ENCODE measurements at regions not wholly inside any gene's neighbourhood (a gene's known extent, or its start where the extent isn't known, plus 50 kb on each side); places are given as distances from the start of the nearest gene placed in this dataset.
A peak's percentile ranks its signal among the peaks of the same experiment; 100 is the strongest.
"Not testable (repeated sequence)": the region's sequence is repeated elsewhere in the genome, so short reads cannot be mapped to it uniquely, and the experiment has no call there.

GRCh38 chr22:21150863-21151262 lies 105.1 kb downstream of the LRRC74B start:
- 19 to 26% methylated on average over 7 of the region's 8 CpGs for WGBS, 2 experiments (ENCODE audit: low coverage in 1 of 2, low lambda C conversion rate in 2 of 2, missing lambda C conversion rate in 2 of 2)
- not testable (repeated sequence) for H4K20me1 ChIP-seq (ENCODE audit: insufficient read depth)

DNA sequence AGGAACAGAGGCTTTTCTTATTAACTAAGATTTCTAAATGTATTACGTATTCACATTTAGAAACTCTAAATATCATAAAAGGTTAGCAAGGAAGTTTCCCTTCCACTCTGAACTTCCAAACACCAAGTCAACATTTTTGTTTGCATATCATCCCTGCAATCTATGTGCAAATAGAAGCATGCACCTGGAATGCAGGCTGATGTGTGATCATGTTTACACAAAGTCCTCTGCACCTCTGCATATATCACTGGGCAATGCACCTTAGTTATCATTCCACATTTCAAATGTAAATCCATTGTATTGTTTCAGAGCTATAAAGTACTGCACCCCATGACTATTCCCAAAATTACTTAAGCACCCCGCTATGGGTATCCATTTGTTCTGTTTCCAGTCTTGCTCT lies 142.1 kb downstream of the LRRC74B start:
- H3K4me2 ChIP-seq (ENCODE audit: unreplicated experiment); H3K4me1 ChIP-seq (ENCODE audit: insufficient read depth); H2AFZ ChIP-seq; H3K4me3 ChIP-seq; H3K79me2 ChIP-seq (ENCODE audit: insufficient read depth); H4K20me1 ChIP-seq (ENCODE audit: insufficient read depth); in situ Hi-C loops (cut with MboI); H3K9me3 ChIP-seq (ENCODE audit: low read depth); H3K36me3 ChIP-seq (ENCODE audit: low read depth); H3K27me3 ChIP-seq (replicated peaks; ENCODE audit: insufficient read depth); H3K9ac ChIP-seq; H3K27ac ChIP-seq; H3K9me2 ChIP-seq (ENCODE audit: insufficient read depth); DNase-seq; H3F3A ChIP-seq (ENCODE audit: insufficient read depth): not testable (repeated sequence)
- WGBS, 2 experiments (ENCODE audit: low coverage in 1 of 2, low lambda C conversion rate in 2 of 2, missing lambda C conversion rate in 2 of 2), result 40 to 50% methylated on average over 1 of the region's 2 CpGs

More at GRCh38 chr22:21150863-21151262, 105.1 kb downstream of the LRRC74B start:
- H3K4me2 ChIP-seq (ENCODE audit: unreplicated experiment); H3K9me2 ChIP-seq (ENCODE audit: insufficient read depth); H2AFZ ChIP-seq; H3K4me3 ChIP-seq; H3K27ac ChIP-seq; DNase-seq; H3K27me3 ChIP-seq (replicated peaks; ENCODE audit: insufficient read depth); H3K79me2 ChIP-seq (ENCODE audit: insufficient read depth); H3F3A ChIP-seq (ENCODE audit: insufficient read depth); H3K9ac ChIP-seq; H3K36me3 ChIP-seq (ENCODE audit: low read depth); H3K4me1 ChIP-seq (ENCODE audit: insufficient read depth); in situ Hi-C loops (cut with MboI); H3K9me3 ChIP-seq (ENCODE audit: low read depth): not testable (repeated sequence)

- H3F3A ChIP-seq (ENCODE audit: insufficient read depth); H3K79me2 ChIP-seq (ENCODE audit: insufficient read depth); H3K9me2 ChIP-seq (ENCODE audit: insufficient read depth); H3K4me2 ChIP-seq (ENCODE audit: unreplicated experiment); H3K9ac ChIP-seq; H3K9me3 ChIP-seq (ENCODE audit: low read depth); H2AFZ ChIP-seq; H4K20me1 ChIP-seq (ENCODE audit: insufficient read depth); H3K36me3 ChIP-seq (ENCODE audit: low read depth); H3K27me3 ChIP-seq (replicated peaks; ENCODE audit: insufficient read depth); H3K4me3 ChIP-seq; H3K4me1 ChIP-seq (ENCODE audit: insufficient read depth); H3K27ac ChIP-seq; in situ Hi-C loops (cut with MboI): not testable (repeated sequence)
- 0% methylated on average over 2 to 3 of the region's 6 CpGs for WGBS, 2 experiments (ENCODE audit: low coverage in 1 of 2, low lambda C conversion rate in 2 of 2, missing lambda C conversion rate in 2 of 2)
- DNase-seq, result peak; percentile 0
Measured at GRCh38 chr22:21212054-21212453, 166.3 kb downstream of the LRRC74B start.

- H3K36me3 ChIP-seq (ENCODE audit: low read depth); H3K4me3 ChIP-seq; H3K4me2 ChIP-seq (ENCODE audit: unreplicated experiment); in situ Hi-C loops (cut with MboI); H3K27ac ChIP-seq; H3F3A ChIP-seq (ENCODE audit: insufficient read depth); H3K4me1 ChIP-seq (ENCODE audit: insufficient read depth); H3K9me2 ChIP-seq (ENCODE audit: insufficient read depth); H3K27me3 ChIP-seq (replicated peaks; ENCODE audit: insufficient read depth); H3K79me2 ChIP-seq (ENCODE audit: insufficient read depth); H3K9ac ChIP-seq; H3K9me3 ChIP-seq (ENCODE audit: low read depth); H4K20me1 ChIP-seq (ENCODE audit: insufficient read depth); H2AFZ ChIP-seq: not testable (repeated sequence)
- WGBS, 2 experiments (ENCODE audit: low coverage in 1 of 2, low lambda C conversion rate in 2 of 2, missing lambda C conversion rate in 2 of 2), result 62 to 70% methylated on average over 12 to 14 of the region's 24 CpGs
- peak; percentile 24 for DNase-seq
Measured at GRCh38 chr22:21215973-21216731, 167.4 kb upstream of the RIMBP3B start.

DNA sequence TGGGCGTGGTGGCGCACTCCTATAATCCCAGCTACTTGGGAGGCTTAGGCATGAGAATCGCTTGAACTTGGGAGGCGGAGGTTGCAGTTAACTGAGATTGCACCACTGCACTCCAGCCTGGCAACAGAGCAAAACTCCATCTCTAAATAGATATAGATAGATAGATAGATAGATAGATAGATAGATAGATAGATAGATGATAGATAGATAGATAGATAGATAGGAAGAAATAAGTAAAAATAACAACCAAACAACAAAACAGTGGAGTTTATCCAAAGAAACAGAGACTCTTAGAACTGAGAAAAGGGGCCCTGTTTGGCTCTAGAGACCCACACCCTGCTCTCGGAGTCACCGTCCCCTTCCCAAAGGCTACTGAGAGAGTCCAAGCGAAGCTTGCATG lies 158.7 kb upstream of the RIMBP3B start:
- H3K9ac ChIP-seq; H4K20me1 ChIP-seq (ENCODE audit: insufficient read depth); H3K4me3 ChIP-seq; H3K27ac ChIP-seq; H3K9me2 ChIP-seq (ENCODE audit: insufficient read depth); H3K36me3 ChIP-seq (ENCODE audit: low read depth); H3F3A ChIP-seq (ENCODE audit: insufficient read depth); H2AFZ ChIP-seq; H3K4me2 ChIP-seq (ENCODE audit: unreplicated experiment); in situ Hi-C loops (cut with MboI); DNase-seq; H3K27me3 ChIP-seq (replicated peaks; ENCODE audit: insufficient read depth); H3K79me2 ChIP-seq (ENCODE audit: insufficient read depth); H3K4me1 ChIP-seq (ENCODE audit: insufficient read depth); H3K9me3 ChIP-seq (ENCODE audit: low read depth): not testable (repeated sequence)
- WGBS, 2 experiments (ENCODE audit: low coverage in 1 of 2, low lambda C conversion rate in 2 of 2, missing lambda C conversion rate in 2 of 2), result 86 to 87% methylated on average over 3 to 7 of the region's 7 CpGs

GRCh38 chr22:21226901-21227693 lies 156.5 kb upstream of the RIMBP3B start:
- H2AFZ ChIP-seq; H3K4me1 ChIP-seq (ENCODE audit: insufficient read depth); H3K9me2 ChIP-seq (ENCODE audit: insufficient read depth); H4K20me1 ChIP-seq (ENCODE audit: insufficient read depth); H3K4me3 ChIP-seq; H3K79me2 ChIP-seq (ENCODE audit: insufficient read depth); H3K9me3 ChIP-seq (ENCODE audit: low read depth); H3K4me2 ChIP-seq (ENCODE audit: unreplicated experiment); DNase-seq; H3K27ac ChIP-seq; in situ Hi-C loops (cut with MboI); H3K27me3 ChIP-seq (replicated peaks; ENCODE audit: insufficient read depth); H3K9ac ChIP-seq; H3K36me3 ChIP-seq (ENCODE audit: low read depth); H3F3A ChIP-seq (ENCODE audit: insufficient read depth): not testable (repeated sequence)
- WGBS, 2 experiments (ENCODE audit: low coverage in 1 of 2, low lambda C conversion rate in 2 of 2, missing lambda C conversion rate in 2 of 2), result 32% methylated on average over 13 of the region's 16 CpGs

DNA sequence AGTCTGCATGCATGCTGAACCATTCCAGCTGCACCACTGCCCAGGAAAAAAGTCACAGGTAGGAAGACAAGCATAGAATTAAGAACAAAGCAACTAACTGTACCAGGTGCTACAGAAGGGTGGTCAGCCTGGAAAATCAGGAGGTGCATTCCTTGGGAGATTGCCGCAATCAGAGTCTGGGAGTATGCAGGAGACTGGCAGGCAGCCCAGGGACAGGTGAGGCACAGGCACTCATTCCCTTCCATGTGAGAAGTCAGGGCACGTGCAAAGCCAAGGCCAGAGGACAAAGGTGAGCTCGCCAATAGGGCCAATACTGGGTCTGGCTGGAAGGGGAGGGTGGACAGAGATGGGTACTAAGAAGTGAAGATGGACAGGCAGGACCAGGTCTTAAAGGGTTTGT lies 132.1 kb upstream of the RIMBP3B start:
- H3K79me2 ChIP-seq (ENCODE audit: insufficient read depth); H3K27me3 ChIP-seq (replicated peaks; ENCODE audit: insufficient read depth); H3K36me3 ChIP-seq (ENCODE audit: low read depth); H3K4me2 ChIP-seq (ENCODE audit: unreplicated experiment); H3K27ac ChIP-seq; H3K9me2 ChIP-seq (ENCODE audit: insufficient read depth); H3K9me3 ChIP-seq (ENCODE audit: low read depth); DNase-seq; H3K9ac ChIP-seq; H4K20me1 ChIP-seq (ENCODE audit: insufficient read depth); H3F3A ChIP-seq (ENCODE audit: insufficient read depth); in situ Hi-C loops (cut with MboI); H2AFZ ChIP-seq; H3K4me3 ChIP-seq; H3K4me1 ChIP-seq (ENCODE audit: insufficient read depth): not testable (repeated sequence)
- WGBS, 2 experiments (ENCODE audit: low coverage in 1 of 2, low lambda C conversion rate in 2 of 2, missing lambda C conversion rate in 2 of 2), result 28 to 60% methylated on average over 1 to 3 of the region's 3 CpGs
